Neuronal stem cell (in vitro differentiated cells): ENCODE measurements at regions not wholly inside any gene's neighbourhood (a gene's known extent, or its start where the extent isn't known, plus 50 kb on each side); places are given as distances from the start of the nearest gene placed in this dataset.

Experiments
- DNase-seq: peaks from one replicate; pipeline ENCODE4 v3.0.0-alpha.2; 2013; ENCODE audit warnings: low spot score
- H2AFZ ChIP-seq: one replicate; pipeline ENCODE4 v1.6.1; 2013; ENCODE audit warnings: mild to moderate bottlenecking, low read length, inconsistent platforms
- H2AK5ac ChIP-seq: 2 replicates; pipeline ENCODE4 v1.6.1; 2013; ENCODE audit warnings: low read depth, mild to moderate bottlenecking, inconsistent platforms, low read length, moderate library complexity, mixed read lengths
- H2BK120ac ChIP-seq: 2 replicates; pipeline ENCODE4 v1.6.1; 2013; ENCODE audit warnings: low read depth, mild to moderate bottlenecking, inconsistent platforms, low read length, moderate library complexity, mixed read lengths
- H2BK12ac ChIP-seq: one replicate; pipeline ENCODE4 v1.6.1; 2013; ENCODE audit warnings: low read length, inconsistent platforms
- H2BK15ac ChIP-seq: 2 replicates; pipeline ENCODE4 v1.6.1; 2013; ENCODE audit warnings: mild to moderate bottlenecking, low read length, inconsistent platforms, mixed read lengths
- H2BK5ac ChIP-seq: one replicate; pipeline ENCODE4 v1.6.1; 2013; ENCODE audit warnings: inconsistent platforms, mild to moderate bottlenecking, low read length, moderate library complexity
- H3K14ac ChIP-seq: one replicate; pipeline ENCODE4 v1.6.1; 2013; ENCODE audit warnings: low read length, inconsistent platforms
- H3K18ac ChIP-seq: 2 replicates; pipeline ENCODE4 v1.6.1; 2013; ENCODE audit warnings: low read length, inconsistent platforms
- H3K23ac ChIP-seq: 2 replicates; pipeline ENCODE4 v1.6.1; 2013; ENCODE audit warnings: low read depth, mild to moderate bottlenecking, mixed read lengths, low read length, inconsistent platforms; ENCODE audit not compliant: poor library complexity
- H3K27ac ChIP-seq: replicated peaks from 3 replicates; pipeline ENCODE4 v1.5.1; 2013; ENCODE audit warnings: low read length, inconsistent platforms
- H3K27me3 ChIP-seq, 3 experiments: 2 replicates each; pipeline ENCODE4 v1.6.1; 2013; ENCODE audit warnings: low read length in 3 of 3, mild to moderate bottlenecking in 2 of 3, inconsistent platforms in 1 of 3, low read depth in 1 of 3, mixed read lengths in 1 of 3, moderate library complexity in 1 of 3; ENCODE audit not compliant: control insufficient read depth in 3 of 3, insufficient read depth in 3 of 3
- H3K36me3 ChIP-seq, 2 donors: replicated peaks in 1 of 2; 2 replicates each; pipeline ENCODE4 v1.6.1; 2013; ENCODE audit warnings: low read length in 2 of 2; ENCODE audit not compliant: control insufficient read depth in 2 of 2, insufficient read depth in 2 of 2
- H3K4ac ChIP-seq: 2 replicates; pipeline ENCODE4 v1.6.1; 2013; ENCODE audit warnings: inconsistent platforms, mild to moderate bottlenecking, low read length, moderate library complexity
- H3K4me1 ChIP-seq, 2 donors: 1 replicate in 1 of 2; 2 replicates in 1 of 2; pipeline ENCODE4 v1.6.1; 2013; ENCODE audit warnings: low read length in 2 of 2, low read depth in 1 of 2; ENCODE audit not compliant: control insufficient read depth in 2 of 2, insufficient read depth in 1 of 2
- H3K4me2 ChIP-seq: one replicate; pipeline ENCODE4 v1.6.1; 2013; ENCODE audit warnings: mild to moderate bottlenecking, low read length, inconsistent platforms; ENCODE audit not compliant: insufficient read depth, poor library complexity, severe bottlenecking
- H3K4me3 ChIP-seq, 2 donors: 2 replicates each; pipeline ENCODE4 v1.5.1; 2013; ENCODE audit warnings: low read length in 2 of 2, mild to moderate bottlenecking in 2 of 2, inconsistent platforms in 1 of 2, moderate library complexity in 1 of 2
- H3K79me1 ChIP-seq: one replicate; pipeline ENCODE4 v1.6.1; 2013; ENCODE audit warnings: low read depth, mild to moderate bottlenecking, inconsistent platforms, low read length, moderate library complexity
- H3K9ac ChIP-seq: one replicate; pipeline ENCODE4 v1.6.1; 2013; ENCODE audit warnings: mild to moderate bottlenecking, low read depth, low read length, inconsistent platforms; ENCODE audit not compliant: poor library complexity
- H3K9me3 ChIP-seq, 2 donors: replicated peaks in 1 of 2; 2 replicates each; pipeline versions ENCODE3 to v1.6.1; 2013; ENCODE audit warnings: low read length in 2 of 2, mild to moderate bottlenecking in 2 of 2, inconsistent platforms in 1 of 2, low read depth in 1 of 2, mixed read lengths in 1 of 2, moderate library complexity in 1 of 2; ENCODE audit not compliant: control insufficient read depth in 2 of 2, insufficient read depth in 1 of 2
- H4K8ac ChIP-seq: one replicate; pipeline ENCODE4 v1.6.1; 2013; ENCODE audit warnings: low read depth, mild to moderate bottlenecking, inconsistent platforms, low read length, moderate library complexity
- H4K91ac ChIP-seq: one replicate; pipeline ENCODE4 v1.6.1; 2013; ENCODE audit warnings: low read length, low read depth, mild to moderate bottlenecking, inconsistent platforms; ENCODE audit not compliant: poor library complexity
- WGBS, 2 donors: extraction: QIAGEN DNeasy Blood & Tissue Kit; methylation state at CpG; one replicate each; pipeline ENCODE4 v1.1.7; 2013; ENCODE audit warnings: missing lambda C conversion rate in 2 of 2, mixed read lengths in 1 of 2; ENCODE audit not compliant: insufficient read length in 2 of 2, insufficient replicate concordance in 1 of 2; ENCODE audit errors: extremely low coverage in 2 of 2; 5-methylcytosine and 5-hydroxymethylcytosine counted together

GRCh38 chr2:129354631-129355030 is 624.8 kb upstream of the RAB6C start:
- Histone ChIP-seq H2AK5ac (no peak overlapping the region), H3K14ac (no peak overlapping the region), H3K27me3 (no peaks in the 10 kb centered on the region), H2BK15ac (no peak overlapping the region), H3K4ac (no peak overlapping the region), H3K4me3 (no peak overlapping the region), H3K79me1 (no peaks in the 10 kb centered on the region), H3K4me2 (no peak overlapping the region), H3K4me1 (peaks cover 0 to 8% of the 10 kb centered on the region in 2 donors), H3K36me3 (no peaks in the 10 kb centered on the region), H3K9me3 (no peaks in the 10 kb centered on the region), H4K8ac (no peak overlapping the region), H2AFZ (no peak overlapping the region), H3K18ac (no peak overlapping the region), H3K23ac (no peak overlapping the region), H2BK120ac (no peak overlapping the region), H2BK12ac (no peak overlapping the region), H3K9ac (no peak overlapping the region), H4K91ac (no peak overlapping the region), H2BK5ac (no peak overlapping the region), H3K27ac (no peak overlapping the region)
- no peak for DNase-seq
- WGBS, 2 donors, result no CpG with 5 or more reads among the region's 2 CpGs

GRCh38 chr2:129361688-129362087 is 617.8 kb upstream of the RAB6C start:
- H2BK15ac ChIP-seq, result no peak overlapping the region
- H3K4ac ChIP-seq, result no peak overlapping the region
- no peak overlapping the region for H2AFZ ChIP-seq
- no peak overlapping the region for H3K27ac ChIP-seq
- H3K23ac ChIP-seq, result no peak overlapping the region
- peak overlapping the region; percentile 53 for H3K18ac ChIP-seq
- H2BK12ac ChIP-seq, result no peak overlapping the region
- no peak overlapping the region for H2BK120ac ChIP-seq
- no peaks in the 10 kb centered on the region for H3K4me1 ChIP-seq
- no peak overlapping the region for H2BK5ac ChIP-seq
- H2AK5ac ChIP-seq, result no peak overlapping the region
- H3K9me3 ChIP-seq, result no peaks in the 10 kb centered on the region
- peak overlapping the region; percentile 87 for H3K14ac ChIP-seq
- no peak overlapping the region for H4K91ac ChIP-seq
- no peak overlapping the region for H3K9ac ChIP-seq
- DNase-seq, result no peak
- H4K8ac ChIP-seq, result no peak overlapping the region
- WGBS, 2 donors, result no CpG with 5 or more reads among the region's 3 CpGs
- no peak overlapping the region for H3K4me2 ChIP-seq
- no peak overlapping the region for H3K4me3 ChIP-seq
- no peaks in the 10 kb centered on the region for H3K27me3 ChIP-seq
- no peaks in the 10 kb centered on the region for H3K79me1 ChIP-seq
- no peaks in the 10 kb centered on the region for H3K36me3 ChIP-seq

GRCh38 chr2:129366263-129366662 is 613.2 kb upstream of the RAB6C start:
- Histone ChIP-seq H3K27me3 (no peaks in the 10 kb centered on the region), H3K79me1 (no peaks in the 10 kb centered on the region), H2AK5ac (no peak overlapping the region), H2AFZ (no peak overlapping the region), H3K27ac (no peak overlapping the region), H3K18ac (peak overlapping the region; percentile 25), H3K4me2 (no peak overlapping the region), H3K9me3 (no peaks in the 10 kb centered on the region), H3K4me1 (no peaks in the 10 kb centered on the region), H2BK15ac (no peak overlapping the region), H4K8ac (no peak overlapping the region), H2BK12ac (no peak overlapping the region), H3K4ac (no peak overlapping the region), H3K36me3 (no peaks in the 10 kb centered on the region), H3K23ac (no peak overlapping the region), H2BK120ac (no peak overlapping the region), H3K4me3 (no peak overlapping the region), H3K14ac (no peak overlapping the region), H2BK5ac (no peak overlapping the region), H4K91ac (peak overlapping the region; percentile 50), H3K9ac (no peak overlapping the region)
- no peak for DNase-seq
- no CpG with 5 or more reads among the region's 7 CpGs for WGBS, 2 donors

- no peak overlapping the region for H4K91ac ChIP-seq
- no peak overlapping the region for H2BK5ac ChIP-seq
- H2AK5ac ChIP-seq, result no peak overlapping the region
- no peaks in the 10 kb centered on the region for H3K4me1 ChIP-seq
- H2AFZ ChIP-seq, result no peak overlapping the region
- H3K4me3 ChIP-seq, result no peak overlapping the region
- H3K14ac ChIP-seq, result no peak overlapping the region
- H3K4ac ChIP-seq, result no peak overlapping the region
- WGBS, 2 donors, result no CpG with 5 or more reads among the region's 4 CpGs
- no peak overlapping the region for H2BK120ac ChIP-seq
- no peaks in the 10 kb centered on the region for H3K36me3 ChIP-seq
- H3K9me3 ChIP-seq, result no peaks in the 10 kb centered on the region
- no peaks in the 10 kb centered on the region for H3K27me3 ChIP-seq
- no peak overlapping the region for H2BK15ac ChIP-seq
- H3K4me2 ChIP-seq, result no peak overlapping the region
- H3K9ac ChIP-seq, result no peak overlapping the region
- H3K18ac ChIP-seq, result no peak overlapping the region
- no peak overlapping the region for H2BK12ac ChIP-seq
- no peak for DNase-seq
- H3K23ac ChIP-seq, result no peak overlapping the region
- no peaks in the 10 kb centered on the region for H3K79me1 ChIP-seq
- no peak overlapping the region for H3K27ac ChIP-seq
- H4K8ac ChIP-seq, result no peak overlapping the region
These were observed 612.4 kb upstream of the RAB6C start for GRCh38 chr2:129367107-129367506.
